GM21576 (cell line): ENCODE measurements at regions not wholly inside any gene's neighbourhood (a gene's known extent, or its start where the extent isn't known, plus 50 kb on each side); places are given as distances from the start of the nearest gene placed in this dataset.
"Not testable (repeated sequence)": the region's sequence is repeated elsewhere in the genome, so short reads cannot be mapped to it uniquely, and the experiment has no call there.

ENCODE experiments used
- ATAC-seq: cut with Tn5 transposase; IDR thresholded peaks from one replicate; pipeline ENCODE4 v1.9.1; 2021; ENCODE audit warnings: mild to moderate bottlenecking, moderate library complexity; ENCODE audit not compliant: unreplicated experiment

DNA sequence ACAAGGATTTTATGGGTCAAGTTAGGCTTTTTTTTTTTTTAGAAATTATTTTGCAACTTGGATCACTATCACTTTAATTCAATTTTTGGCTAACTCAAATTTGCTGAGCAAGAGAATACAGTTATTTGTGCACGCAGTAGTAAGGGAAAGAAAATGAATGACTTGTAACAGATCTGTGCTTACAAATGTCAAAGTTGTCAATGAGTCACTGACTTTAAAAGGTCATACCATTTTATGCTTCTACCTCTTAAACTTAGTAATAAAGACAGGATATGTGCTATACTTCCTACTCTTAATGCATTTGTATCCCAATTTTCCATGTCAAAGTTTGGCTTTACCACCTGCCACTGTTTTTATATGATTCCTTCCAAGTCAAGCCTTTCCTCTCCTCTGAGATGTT lies 131.1 kb upstream of the FBXO33 start:
- ATAC-seq, result no peak

DNA sequence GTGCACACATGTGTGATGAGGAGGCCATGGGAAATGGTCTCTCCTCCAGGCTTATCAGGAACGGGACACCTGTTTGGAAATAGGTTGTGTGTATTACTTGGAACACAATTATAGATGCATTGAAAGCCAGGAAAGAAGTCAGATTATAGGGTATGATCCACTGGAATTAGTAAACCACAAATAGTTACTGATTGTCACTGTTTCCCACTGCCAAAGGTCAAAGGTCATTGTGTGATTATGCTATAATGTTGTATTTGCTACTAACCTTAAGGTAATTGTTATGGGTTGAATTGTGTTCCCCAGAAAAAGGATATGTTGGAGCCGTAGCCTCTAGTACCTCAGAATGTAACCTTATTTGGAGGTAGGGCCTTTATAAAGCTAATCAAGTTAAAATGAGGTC lies 129.9 kb upstream of the FBXO33 start:
- no peak for ATAC-seq

DNA sequence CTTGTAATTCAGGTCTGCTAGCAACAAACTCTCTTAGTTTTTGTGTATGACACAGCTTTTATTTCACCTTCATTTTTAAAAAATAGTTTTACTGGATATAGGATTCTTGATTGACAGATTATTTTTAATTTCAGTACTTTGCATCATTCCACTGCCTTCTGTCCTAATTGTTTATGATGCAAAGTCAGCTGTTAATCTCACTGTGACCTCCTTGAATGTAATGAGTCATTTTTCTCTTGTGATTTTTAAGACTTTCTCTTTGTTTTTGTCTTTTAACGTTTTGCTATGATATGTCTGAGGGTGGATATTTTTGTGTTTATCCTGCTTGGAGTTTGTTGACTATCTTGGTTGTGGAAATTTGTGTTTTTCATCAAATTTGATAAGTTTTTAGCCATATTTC lies 126.3 kb upstream of the FBXO33 start:
- ATAC-seq, result no peak

DNA sequence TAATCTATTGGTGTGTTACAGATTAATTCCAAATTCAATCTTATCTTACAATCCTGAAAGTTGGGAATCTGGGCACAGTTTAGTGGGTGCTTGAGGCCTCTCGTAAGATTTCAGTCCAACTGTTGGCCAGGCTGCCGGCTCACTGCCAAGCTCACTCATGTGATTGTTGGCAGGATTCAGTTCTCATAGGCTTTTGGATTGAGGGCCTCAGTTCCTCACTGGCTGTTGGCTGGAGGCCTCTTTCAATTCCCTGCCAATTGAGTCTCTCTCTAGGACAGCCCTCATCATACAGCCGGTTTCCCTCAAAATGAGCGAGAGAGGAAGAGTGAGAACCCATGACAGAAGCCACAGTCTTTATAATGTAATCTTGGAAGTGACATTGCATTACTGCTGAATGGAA lies 123.5 kb upstream of the FBXO33 start:
- ATAC-seq, result no peak

DNA sequence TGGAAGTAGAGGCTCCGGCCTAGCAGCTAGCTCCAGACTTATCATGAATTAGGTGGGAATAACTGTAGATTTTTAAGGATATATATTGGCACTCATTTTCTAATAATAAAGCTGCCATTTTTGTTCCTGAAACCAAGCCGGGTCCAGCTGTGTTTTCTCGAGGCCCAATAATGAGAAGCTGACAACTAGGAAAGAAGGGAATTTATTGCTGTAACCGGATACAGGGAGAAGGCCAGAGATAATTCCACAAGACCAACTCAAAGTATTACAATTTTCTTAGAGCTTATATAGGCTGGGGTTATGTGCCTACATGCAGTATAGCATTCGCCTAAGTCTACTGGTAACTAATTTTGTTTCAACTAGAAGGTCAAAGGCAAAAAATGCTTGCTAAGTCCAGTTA lies 122.3 kb upstream of the FBXO33 start:
- ATAC-seq, result no peak

DNA sequence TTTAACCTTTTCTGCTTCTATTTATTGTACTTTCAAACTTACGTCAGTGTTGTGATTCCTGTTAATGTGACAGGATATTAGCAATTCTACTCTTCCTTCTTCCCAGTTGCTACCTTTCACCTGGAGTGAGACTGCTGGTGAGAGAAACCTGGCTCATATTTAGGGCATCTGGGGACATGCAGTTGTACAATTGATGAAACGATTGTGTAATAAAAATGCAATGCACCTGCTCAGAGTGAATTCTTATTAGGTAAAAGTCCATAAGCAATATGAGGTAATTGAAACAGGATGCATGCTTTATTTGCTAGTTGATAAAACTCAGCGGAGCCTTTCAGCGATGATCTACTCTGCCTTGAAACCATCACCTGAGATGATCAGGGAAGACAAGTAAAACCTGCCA lies 116.1 kb upstream of the FBXO33 start:
- ATAC-seq, result no peak

DNA sequence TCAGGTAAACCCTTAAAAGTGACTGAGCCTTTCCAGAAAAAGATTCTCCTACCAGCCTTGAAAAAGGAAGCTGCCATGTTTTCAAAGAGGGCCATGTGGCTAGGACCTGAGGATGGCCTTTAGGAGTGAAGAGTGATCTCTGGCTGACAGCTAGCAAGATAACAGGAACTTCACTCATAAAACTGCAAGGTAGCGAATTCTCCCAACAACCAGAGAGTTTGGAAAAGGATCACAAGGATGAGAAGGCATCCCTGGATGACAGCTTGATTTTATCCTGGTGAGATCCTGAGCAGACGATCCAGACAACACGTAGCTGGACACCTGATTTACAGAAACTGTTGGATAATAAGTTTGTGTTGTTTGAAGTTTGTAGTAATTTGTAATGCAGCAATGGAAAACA lies 115.6 kb upstream of the FBXO33 start:
- ATAC-seq, result no peak

DNA sequence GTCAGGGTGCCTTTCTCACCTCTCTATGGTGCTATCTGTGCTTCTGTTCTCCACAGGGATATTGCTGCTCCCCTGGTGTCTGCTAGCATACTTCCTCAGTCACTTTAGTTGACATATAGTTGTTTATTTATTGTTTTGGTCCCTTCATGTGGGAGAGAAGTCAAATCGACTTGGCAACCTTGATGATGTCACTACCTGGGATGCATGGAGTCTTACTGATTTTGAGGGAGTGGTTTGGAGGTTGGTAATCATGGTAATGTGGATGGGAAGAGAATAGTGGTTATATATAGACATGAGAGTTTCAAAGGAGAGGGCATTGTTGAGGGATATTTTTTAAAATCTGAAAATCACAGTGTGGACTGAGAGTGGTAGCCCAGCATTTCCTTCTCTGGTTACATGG lies 73.6 kb upstream of the FBXO33 start:
- no peak for ATAC-seq

DNA sequence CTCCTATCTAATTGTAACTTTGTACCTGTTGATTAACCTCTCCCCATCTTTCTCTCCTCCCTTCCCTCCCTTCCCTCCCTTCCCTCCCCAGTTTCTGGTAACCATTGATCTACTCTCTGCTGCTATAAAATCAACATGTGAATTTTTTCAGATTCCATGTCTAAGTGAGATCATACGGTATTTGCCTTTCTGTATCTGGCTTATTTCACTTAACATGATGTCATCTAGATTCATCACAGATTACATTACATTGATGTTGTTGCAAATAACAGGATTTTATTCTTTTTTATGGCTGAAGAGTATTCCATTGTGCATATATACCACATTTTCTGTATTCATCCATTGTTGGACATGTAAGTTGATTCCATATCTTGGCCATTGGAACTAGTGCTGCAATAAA lies 68.0 kb upstream of the FBXO33 start:
- no peak for ATAC-seq

DNA sequence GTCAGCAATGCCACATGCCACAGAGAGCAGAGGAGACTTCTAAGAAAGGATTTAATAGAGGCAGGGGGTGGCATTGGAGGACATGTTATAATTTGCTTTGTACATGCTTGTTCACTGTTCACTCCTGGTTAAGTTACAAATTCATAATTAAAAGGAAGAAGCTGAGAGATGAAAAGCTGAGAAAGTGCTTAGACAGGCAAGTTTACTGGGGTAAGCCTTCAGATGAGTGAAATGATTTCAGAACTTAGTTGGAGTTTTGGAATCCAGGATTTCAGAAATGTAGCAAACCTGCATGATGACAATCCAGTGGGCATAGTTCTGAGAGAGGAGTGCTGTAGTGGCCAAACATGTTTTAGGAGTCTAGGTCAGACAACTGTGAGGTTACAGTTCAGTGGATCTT lies 67.3 kb upstream of the FBXO33 start:
- no peak for ATAC-seq

DNA sequence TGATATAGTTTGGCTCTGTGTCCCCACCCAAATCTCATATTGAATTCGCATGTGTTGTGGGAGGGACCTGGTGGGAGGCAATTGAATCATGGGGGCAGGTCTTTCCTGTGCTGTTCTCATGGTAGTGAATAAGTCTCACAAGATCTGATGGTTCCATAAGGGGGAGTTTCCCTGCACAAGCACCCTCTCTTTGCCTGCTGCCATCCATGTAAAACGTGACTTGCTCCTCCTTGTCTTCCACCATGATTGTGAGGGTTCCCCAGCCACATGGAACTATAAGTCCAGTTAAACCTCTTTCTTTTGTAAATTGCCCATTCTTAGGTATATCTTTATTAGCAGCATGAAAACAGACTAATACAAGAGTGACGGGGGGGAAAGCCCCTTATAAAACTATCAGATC lies 65.4 kb upstream of the FBXO33 start:
- not testable (repeated sequence) for ATAC-seq

DNA sequence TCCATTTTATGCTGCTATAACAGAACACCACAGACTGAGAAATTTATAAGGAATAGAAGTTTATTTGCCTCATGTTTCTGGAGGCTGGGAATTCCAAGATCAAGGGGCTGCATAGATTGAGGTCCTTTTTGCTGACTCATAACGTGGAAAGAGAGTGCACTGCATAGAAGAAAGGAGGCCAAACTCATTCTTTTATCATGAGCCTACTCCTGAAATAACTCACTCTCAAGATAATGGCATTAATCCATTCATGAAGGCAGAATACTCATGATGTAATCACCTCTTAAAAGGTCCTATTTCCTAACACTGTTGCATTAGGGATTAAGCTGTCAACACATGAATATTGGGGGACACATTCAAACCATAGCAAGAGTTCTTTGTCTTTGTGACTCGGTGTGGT lies 60.0 kb upstream of the FBXO33 start:
- ATAC-seq, result no peak

DNA sequence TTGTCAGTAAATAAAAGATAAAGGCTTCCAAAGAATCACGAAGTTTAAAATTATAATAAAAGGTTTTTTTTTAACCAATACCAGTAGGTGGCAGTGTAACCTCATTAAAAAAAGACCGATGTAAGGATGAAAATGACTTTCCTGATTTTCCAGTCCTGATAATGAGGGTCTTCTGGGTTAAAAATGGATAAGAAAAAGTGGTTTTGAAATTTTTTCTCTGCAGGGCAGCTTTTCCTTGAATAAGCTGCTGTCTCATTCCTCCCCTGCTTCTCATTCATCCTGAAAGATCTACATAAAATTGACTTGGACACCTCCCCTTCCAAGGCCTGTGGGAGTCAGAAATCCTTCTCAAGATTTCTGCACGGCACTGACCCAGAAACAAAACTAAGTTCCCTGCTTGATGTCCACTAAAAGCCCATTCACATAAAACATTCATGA lies 58.9 kb upstream of the FBXO33 start:
- ATAC-seq, result no peak

DNA sequence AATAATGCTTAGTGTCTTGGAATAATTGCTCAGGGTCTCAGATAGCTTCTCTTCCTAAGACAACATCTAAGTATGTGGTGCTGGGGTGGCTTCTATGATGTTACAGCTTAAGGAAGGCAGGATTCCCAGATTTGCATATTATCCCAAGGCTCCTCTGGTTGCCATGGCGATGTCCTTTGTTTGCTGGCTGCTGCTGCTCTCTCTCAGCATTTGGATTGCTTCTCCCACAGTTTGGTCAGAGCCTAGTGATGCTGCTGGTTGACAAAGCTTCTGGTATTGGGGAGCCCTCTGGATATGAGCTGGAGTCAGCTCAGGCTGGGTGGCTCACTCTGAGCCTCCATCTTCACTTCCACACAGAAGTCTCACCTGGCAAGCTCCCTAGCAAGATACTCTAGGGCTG lies 56.4 kb upstream of the FBXO33 start:
- ATAC-seq, result no peak

DNA sequence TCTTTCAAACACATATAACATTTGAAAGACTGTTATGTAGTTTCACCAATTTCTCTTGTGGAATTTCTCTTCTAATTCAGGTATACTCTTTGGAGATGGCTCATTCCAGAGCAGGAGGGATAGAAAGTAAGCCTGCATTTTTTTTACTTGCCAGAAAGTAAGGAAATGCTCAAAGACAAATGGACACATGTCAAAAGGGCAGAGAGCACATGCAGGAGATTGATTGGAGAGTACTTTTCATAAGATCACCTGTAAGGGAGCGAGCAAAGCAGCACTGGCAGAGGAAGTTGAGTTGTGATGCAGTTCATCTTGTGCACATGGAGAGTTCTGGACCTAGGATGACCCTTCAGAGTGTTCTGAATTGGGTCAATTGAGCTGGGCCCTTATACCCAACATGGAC lies 51.4 kb upstream of the FBXO33 start:
- no peak for ATAC-seq
